ENCODE measurements at regions not wholly inside any gene's neighbourhood (a gene's known extent, or its start where the extent isn't known, plus 50 kb on each side); places are given as distances from the start of the nearest gene placed in this dataset.

DNA sequence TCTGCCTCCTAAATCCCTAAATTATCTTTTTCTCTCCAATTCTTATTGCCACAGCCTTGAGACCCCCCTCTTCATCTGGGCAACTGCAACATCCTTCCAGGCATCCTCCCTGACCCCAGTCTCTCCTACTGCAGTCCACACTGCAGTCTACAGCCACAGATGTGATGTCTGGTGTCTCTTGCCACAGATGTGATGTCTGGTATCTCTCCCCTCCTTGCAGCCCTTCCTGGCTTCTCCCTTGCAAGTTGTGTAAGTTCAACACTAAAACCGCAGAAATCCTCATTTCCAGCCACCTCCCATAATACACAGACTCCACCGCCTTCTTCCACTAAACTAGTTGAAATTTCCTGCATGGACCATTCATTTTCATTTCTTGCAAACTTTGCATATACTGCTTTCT lies 113.1 kb upstream of the DDX18 start:
- H3K36me3 Mint-ChIP-seq, result no peaks in the 10 kb centered on the region

DNA sequence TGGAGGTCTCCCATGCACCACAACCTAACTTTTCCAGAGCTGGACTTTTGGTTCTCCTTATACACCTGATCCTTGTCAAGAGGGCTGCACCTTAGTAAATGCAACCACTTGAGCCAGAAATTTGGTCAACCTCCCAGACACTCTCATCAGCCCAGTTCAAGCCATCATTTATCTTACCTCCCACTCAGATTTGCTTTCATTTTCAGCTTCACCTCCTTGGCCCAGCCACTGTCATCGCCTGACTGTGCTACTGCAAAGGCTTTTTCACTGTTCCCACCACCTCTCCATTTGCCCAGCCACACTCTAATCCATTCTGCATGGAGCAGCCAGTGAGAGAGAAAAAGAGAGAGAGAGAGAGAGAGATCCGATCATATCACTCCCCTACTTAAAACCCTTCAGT lies 112.4 kb upstream of the DDX18 start:
- H3K27ac Mint-ChIP-seq, result no peak overlapping the region
- H3K36me3 Mint-ChIP-seq, result no peaks in the 10 kb centered on the region
- no peaks in the 10 kb centered on the region for H3K4me1 Mint-ChIP-seq
- ATAC-seq (no peak), DNase-seq (ENCODE audit: low spot score in 2 of 2) (no peak)
- no peak overlapping the region for H3K4me3 Mint-ChIP-seq
- H3K9me3 Mint-ChIP-seq, result no peaks in the 10 kb centered on the region

More for the DNA sequence above, 113.1 kb upstream of the DDX18 start:
- no peak for DNase-seq (ENCODE audit: low spot score in 2 of 2)
- no peak overlapping the region for H3K4me3 Mint-ChIP-seq
- no peaks in the 10 kb centered on the region for H3K4me1 Mint-ChIP-seq
- ATAC-seq, result no peak
- H3K27ac Mint-ChIP-seq, result no peak overlapping the region
- H3K9me3 Mint-ChIP-seq, result no peaks in the 10 kb centered on the region

DNA sequence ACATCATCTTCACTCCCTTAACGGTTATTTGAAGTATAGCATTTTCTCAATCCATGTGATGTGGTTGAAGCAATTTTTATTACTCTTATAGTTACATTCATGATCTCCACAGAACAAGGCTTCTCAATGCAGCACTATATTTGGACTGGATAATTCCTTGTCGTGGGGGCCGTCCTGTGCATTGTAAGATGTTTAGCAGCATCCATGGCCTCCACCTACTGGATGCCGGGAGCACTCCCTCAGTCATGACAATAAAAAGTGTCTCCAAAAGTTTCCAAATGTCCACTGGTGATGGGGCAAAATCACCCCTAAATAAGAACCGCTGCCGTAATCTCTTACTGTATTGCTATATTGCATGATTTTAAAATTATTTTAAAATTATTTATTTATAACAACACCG lies 110.6 kb upstream of the DDX18 start:
- no peak for ATAC-seq
- Mint-ChIP-seq H3K27ac (no peak overlapping the region), H3K9me3 (no peaks in the 10 kb centered on the region), H3K36me3 (no peaks in the 10 kb centered on the region), H3K4me1 (no peaks in the 10 kb centered on the region), H3K4me3 (no peak overlapping the region)
- no peak for DNase-seq (ENCODE audit: low spot score in 2 of 2)

DNA sequence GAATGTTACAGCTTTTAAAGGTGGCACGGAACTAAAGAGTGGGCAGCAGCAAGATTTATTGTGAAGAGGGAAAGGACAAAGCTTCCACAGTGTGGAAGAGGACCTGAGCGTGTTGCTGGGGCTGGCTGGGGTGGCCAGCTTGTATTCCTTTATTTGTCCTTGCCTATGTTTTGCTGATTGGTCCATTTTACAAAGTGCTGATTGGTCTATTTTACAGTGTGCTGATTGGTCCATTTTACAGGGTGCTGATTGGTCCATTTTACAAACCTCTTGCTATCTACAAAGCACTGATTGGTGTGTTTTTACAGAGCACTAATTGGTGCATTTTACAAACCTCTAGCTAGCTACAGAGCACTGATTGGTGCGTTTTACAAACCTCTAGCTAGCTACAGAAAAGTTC lies 109.7 kb upstream of the DDX18 start:
- no peak for DNase-seq (ENCODE audit: low spot score in 2 of 2)
- H3K36me3 Mint-ChIP-seq, result no peaks in the 10 kb centered on the region
- no peak overlapping the region for H3K4me3 Mint-ChIP-seq
- H3K27ac Mint-ChIP-seq, result no peak overlapping the region
- no peak for ATAC-seq
- no peaks in the 10 kb centered on the region for H3K9me3 Mint-ChIP-seq
- H3K4me1 Mint-ChIP-seq, result no peaks in the 10 kb centered on the region

DNA sequence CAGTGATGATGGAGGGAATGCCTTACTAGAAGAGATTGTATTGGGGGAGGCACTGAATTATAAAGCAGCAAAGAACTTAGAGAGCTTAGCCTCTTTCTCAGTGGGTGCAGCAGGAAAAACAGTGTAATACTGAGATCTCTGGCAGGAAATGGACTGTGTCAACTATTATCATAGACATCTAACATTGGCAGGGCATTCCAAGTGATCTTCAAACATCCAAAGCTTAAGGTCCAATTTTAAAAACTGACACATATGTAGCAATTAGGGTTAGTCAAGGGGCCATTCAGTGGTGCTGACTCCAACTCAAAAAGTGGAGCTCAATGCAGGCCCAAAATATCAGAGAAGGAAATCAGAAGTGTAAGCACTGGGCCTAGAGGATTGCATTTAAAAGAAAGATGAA lies 106.6 kb upstream of the DDX18 start:
- Mint-ChIP-seq H3K27ac (no peak overlapping the region), H3K36me3 (no peaks in the 10 kb centered on the region), H3K4me1 (no peaks in the 10 kb centered on the region), H3K9me3 (peaks cover 9% of the 10 kb centered on the region), H3K4me3 (no peak overlapping the region)
- ATAC-seq, result no peak
- DNase-seq (ENCODE audit: low spot score in 2 of 2), result no peak

DNA sequence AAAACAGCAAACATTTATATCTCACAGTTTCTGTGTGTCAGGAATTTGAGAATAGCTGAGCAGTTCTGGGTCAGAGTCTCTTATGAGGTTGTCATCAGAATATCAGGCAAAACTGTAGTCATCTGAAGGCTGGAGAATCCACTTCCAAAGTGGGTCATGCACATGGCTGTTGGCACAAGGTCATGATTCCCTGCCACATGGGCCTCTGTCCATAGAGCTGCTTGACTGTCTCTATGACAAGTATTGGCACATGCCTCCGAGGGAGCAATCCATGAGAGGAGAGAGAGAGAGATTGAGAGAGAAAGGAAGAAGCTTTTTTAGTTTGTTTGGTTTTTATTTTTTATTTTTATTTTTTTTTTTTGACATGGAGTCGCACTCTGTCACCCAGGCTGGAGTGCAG lies 101.8 kb upstream of the DDX18 start:
- ATAC-seq (no peak), DNase-seq (ENCODE audit: low spot score in 2 of 2) (no peak)
- Mint-ChIP-seq H3K9me3 (peaks cover 9% of the 10 kb centered on the region), H3K4me3 (no peak overlapping the region), H3K36me3 (no peaks in the 10 kb centered on the region), H3K4me1 (no peaks in the 10 kb centered on the region), H3K27ac (no peak overlapping the region)

DNA sequence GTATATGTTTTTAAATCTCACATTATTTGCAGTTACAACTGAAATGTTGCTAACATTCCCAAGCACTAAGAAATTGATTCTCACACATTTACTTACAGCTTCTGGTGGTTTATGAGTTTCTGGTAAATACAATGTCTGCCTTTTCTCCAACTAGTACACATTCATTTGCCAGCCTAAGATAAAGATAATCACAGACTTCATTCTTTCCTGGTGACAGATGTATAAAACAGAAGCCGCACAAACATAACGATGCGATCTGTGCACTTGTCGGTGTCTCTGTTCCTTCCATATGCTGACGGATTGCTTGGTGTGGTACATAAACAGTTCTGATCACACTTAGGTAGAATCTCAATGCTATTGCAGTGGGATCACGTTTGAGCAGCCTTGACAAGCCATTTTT lies 100.4 kb upstream of the DDX18 start:
- Mint-ChIP-seq H3K36me3 (no peaks in the 10 kb centered on the region), H3K27ac (no peak overlapping the region), H3K4me1 (no peaks in the 10 kb centered on the region), H3K9me3 (peaks cover 9% of the 10 kb centered on the region), H3K4me3 (no peak overlapping the region)
- ATAC-seq, result no peak
- DNase-seq (ENCODE audit: low spot score in 2 of 2), result no peak

DNA sequence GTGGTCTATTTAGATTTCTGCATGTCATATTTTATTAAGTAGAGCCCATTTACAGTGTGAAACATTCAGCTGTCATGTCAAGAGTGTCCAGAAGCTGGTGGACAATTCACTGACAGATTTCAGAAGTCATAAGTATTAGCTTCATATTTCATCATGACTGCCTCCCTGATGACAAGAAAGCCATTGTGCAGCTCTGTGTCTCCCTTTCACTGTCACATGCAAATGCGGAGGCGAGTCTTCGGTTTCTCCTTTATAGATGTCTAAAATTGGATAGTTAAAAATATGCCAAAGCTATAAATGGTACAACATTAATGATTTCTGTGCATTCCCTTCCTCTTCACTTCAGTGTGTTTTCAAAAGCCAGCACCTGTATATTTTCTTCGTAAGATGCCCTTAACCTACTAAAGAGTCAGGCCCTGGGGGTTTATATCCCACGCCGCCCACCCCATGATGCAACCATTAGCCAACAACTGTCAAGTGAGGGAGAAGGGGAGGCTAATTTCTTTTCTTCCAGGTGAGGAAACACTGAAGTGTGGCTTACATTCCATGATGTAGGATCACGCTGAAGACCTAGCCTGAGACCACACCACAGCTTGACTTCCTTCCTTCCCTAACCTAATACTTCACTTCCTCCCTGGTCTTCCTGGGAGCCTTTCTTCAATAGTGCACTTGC lies 99.6 kb upstream of the DDX18 start:
- Mint-ChIP-seq H3K27ac (no peak overlapping the region), H3K9me3 (peaks cover 9% of the 10 kb centered on the region), H3K4me3 (no peak overlapping the region), H3K4me1 (no peaks in the 10 kb centered on the region), H3K36me3 (no peaks in the 10 kb centered on the region)
- ATAC-seq (no peak), DNase-seq (ENCODE audit: low spot score in 2 of 2) (no peak)

DNA sequence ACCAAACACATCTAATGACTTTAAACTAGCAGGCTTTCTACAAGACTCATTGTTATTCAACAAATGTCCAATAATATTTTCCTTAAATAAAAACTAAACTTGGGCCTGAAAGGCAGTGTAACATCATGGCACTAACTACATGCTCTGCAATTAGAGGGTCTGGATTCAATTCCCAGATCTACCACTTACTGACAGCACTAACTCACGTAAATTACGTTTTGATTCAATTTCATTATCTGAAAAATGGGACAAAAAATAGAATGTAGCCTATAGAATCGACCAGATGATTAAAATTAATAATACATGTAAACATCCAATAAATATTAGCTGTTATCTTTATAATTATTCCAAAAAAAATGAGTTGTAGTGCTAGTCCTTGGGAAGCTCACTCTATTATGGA lies 98.0 kb upstream of the DDX18 start:
- peaks cover 6% of the 10 kb centered on the region for H3K9me3 Mint-ChIP-seq
- ATAC-seq (no peak), DNase-seq (ENCODE audit: low spot score in 2 of 2) (no peak)
- H3K27ac Mint-ChIP-seq, result no peak overlapping the region
- H3K36me3 Mint-ChIP-seq, result no peaks in the 10 kb centered on the region
- H3K4me1 Mint-ChIP-seq, result no peaks in the 10 kb centered on the region
- H3K4me3 Mint-ChIP-seq, result no peak overlapping the region

DNA sequence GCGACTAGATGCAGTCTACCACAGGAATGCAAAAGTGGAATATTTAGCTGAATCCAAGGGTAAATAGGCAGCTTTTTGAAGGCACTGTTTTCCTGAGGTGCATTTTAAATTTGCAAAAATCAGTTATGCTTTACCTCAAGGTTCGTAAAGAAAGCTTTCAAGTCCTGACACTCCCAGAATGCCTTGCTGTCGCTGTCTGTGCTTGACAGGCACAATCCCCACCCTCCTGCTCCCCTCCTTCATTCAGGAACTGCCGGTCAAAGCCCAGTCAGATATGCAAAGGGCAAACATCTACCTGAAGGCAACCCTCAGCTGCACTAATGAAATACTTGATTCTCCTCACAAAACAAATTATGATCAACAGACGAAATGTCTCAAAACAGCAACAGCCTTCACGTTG lies 97.4 kb upstream of the DDX18 start:
- H3K4me3 Mint-ChIP-seq, result no peak overlapping the region
- peaks cover 2% of the 10 kb centered on the region for H3K9me3 Mint-ChIP-seq
- no peaks in the 10 kb centered on the region for H3K36me3 Mint-ChIP-seq
- ATAC-seq (no peak), DNase-seq (ENCODE audit: low spot score in 2 of 2) (no peak)
- peaks cover 5% of the 10 kb centered on the region for H3K4me1 Mint-ChIP-seq
- no peak overlapping the region for H3K27ac Mint-ChIP-seq

DNA sequence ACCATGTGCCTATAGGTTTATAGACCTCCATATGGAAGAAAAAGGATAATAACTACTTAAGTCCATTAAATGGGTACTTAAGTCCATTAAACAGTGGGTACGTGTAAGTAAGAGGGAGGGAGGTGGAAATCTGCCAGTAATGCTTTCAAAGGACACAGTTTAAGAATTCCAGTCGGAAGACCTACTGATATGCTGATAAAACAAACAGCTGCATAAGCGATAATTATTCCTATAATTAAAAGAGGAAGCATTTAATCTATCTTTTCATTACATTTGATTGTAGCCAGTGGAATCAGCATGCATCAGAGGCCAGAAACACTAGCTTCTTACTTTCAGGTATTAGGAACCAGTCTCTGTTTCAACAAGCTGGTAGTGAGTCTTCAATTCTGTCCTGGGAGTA lies 96.4 kb upstream of the DDX18 start:
- no peak for ATAC-seq
- no peak overlapping the region for H3K27ac Mint-ChIP-seq
- H3K4me3 Mint-ChIP-seq, result no peak overlapping the region
- no peaks in the 10 kb centered on the region for H3K36me3 Mint-ChIP-seq
- no peaks in the 10 kb centered on the region for H3K9me3 Mint-ChIP-seq
- H3K4me1 Mint-ChIP-seq, result peaks cover 10% of the 10 kb centered on the region
- DNase-seq (ENCODE audit: low spot score in 2 of 2), result no peak

DNA sequence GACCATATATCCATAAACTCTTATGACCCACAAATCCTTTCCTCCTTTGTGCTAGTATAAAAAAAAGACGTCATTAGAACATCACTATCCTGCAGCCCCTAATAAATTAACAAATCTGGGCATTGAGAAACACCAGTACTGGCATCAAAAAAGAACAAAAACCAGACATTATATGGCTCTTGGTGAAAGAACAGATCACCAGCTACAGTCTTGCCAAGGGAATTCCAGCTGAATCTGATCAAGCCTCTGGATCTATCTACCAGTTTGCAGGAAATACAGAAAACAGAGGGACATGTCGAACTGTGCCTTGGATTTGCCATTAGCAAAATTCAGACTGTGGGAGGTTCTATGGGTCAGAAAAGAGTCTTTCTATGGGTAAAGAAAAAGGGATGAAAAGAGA lies 93.7 kb upstream of the DDX18 start:
- no peak overlapping the region for H3K4me3 Mint-ChIP-seq
- H3K36me3 Mint-ChIP-seq, result no peaks in the 10 kb centered on the region
- H3K4me1 Mint-ChIP-seq, result peaks cover 10% of the 10 kb centered on the region
- H3K9me3 Mint-ChIP-seq, result no peaks in the 10 kb centered on the region
- H3K27ac Mint-ChIP-seq, result no peak overlapping the region
- ATAC-seq (no peak), DNase-seq (ENCODE audit: low spot score in 2 of 2) (no peak)

DNA sequence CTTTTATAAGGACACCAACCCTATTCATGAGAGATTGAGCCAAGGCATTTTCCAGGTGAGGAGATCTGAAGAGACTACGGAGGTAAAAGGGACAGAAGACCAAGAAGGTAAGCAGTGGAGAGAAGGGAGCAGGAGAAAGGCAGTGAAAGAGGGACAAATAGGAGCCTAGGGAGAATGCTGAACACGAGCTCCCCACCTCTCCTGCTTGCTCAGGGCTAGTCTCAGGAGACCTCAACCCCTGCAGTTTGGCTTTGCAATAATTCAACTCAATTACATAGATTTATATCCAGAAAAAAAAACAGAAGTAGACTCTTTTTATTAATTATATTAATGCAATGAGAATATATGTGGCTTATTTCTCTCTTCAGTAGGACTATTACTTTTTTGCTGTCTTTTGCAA lies 91.0 kb upstream of the DDX18 start:
- no peak for DNase-seq (ENCODE audit: low spot score in 2 of 2)
- no peak for ATAC-seq
- Mint-ChIP-seq H3K36me3 (no peaks in the 10 kb centered on the region), H3K4me1 (peaks cover 10% of the 10 kb centered on the region), H3K9me3 (no peaks in the 10 kb centered on the region), H3K4me3 (no peak overlapping the region), H3K27ac (no peak overlapping the region)

DNA sequence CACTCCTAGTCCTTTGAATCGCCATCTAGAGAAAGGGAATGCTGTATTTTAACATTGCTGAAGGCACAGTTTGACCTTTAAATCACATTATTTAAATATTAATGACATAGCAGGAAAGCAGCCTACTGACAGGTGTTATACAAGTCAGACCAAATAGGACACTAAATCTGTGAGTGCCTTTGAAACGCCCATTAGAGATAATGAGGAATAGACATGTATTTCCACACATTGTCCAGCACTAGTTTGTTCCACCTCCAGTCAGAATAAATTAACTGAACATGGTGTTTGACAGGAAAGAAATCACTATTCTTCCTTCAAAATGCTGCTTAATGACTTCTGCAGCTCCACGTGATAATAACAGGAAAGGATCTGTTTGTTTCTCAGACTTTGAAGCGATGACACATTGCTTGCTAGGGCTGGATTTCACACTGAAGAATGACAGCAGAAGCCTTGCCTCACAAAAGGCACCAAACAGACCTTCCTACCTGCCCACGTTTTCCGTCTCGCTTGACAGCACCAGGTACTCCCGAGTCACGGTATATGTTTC lies 90.5 kb upstream of the DDX18 start:
- DNase-seq (ENCODE audit: low spot score in 2 of 2) (no peak), ATAC-seq (no peak)
- H3K4me3 Mint-ChIP-seq, result no peak overlapping the region
- no peak overlapping the region for H3K27ac Mint-ChIP-seq
- no peaks in the 10 kb centered on the region for H3K36me3 Mint-ChIP-seq
- peaks cover 10% of the 10 kb centered on the region for H3K4me1 Mint-ChIP-seq
- no peaks in the 10 kb centered on the region for H3K9me3 Mint-ChIP-seq

DNA sequence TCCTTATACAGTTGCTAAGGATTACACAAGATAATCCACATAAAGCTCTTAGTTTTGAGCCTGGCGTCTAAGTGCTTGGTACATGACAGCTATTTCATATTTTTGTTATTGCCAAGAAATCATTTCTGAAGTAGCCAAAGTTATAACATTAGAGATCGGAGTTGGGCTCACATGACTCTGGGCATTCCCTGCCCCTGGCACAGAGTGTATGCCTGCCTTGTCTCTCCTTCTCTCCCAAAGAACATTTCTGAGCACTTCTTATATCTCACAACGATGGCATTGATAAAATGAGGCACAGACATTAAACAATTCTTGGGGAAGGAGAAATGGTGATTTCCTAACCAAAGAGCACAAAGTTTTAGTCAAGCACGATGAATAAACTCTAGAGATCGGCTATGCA lies 87.7 kb upstream of the DDX18 start:
- ATAC-seq, result no peak
- no peaks in the 10 kb centered on the region for H3K36me3 Mint-ChIP-seq

DNA sequence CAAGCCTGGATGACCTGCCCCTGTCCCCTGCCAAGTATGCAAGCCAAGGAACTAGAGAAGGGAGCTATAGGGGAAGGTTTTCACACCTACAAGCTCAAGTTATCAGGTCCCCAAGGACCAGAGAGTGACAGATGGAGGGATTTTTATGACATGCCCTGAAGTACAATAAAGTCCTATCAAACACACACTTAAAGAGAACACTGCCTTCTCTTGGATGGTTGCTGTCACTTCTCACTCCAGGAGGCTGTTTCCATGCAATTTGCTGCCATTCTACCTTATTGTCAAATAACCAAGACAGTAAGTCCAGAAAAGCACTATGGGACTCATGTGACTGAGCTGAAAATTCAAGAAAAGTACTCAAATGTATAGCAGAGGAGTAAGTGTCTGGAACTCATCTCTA lies 76.6 kb upstream of the DDX18 start:
- Mint-ChIP-seq H3K36me3 (no peaks in the 10 kb centered on the region), H3K4me3 (no peak overlapping the region), H3K27ac (no peak overlapping the region), H3K9me3 (peaks cover 7% of the 10 kb centered on the region), H3K4me1 (no peaks in the 10 kb centered on the region)
- no peak for ATAC-seq
- no peak for DNase-seq (ENCODE audit: low spot score in 2 of 2)

More for the DNA sequence above, 87.7 kb upstream of the DDX18 start:
- Mint-ChIP-seq H3K9me3 (no peaks in the 10 kb centered on the region), H3K4me1 (peaks cover 8% of the 10 kb centered on the region), H3K4me3 (no peak overlapping the region), H3K27ac (no peak overlapping the region)
- no peak for DNase-seq (ENCODE audit: low spot score in 2 of 2)
